Ovary (tissue), 3 donors: ENCODE measurements at regions not wholly inside any gene's neighbourhood (a gene's known extent, or its start where the extent isn't known, plus 50 kb on each side); places are given as distances from the start of the nearest gene placed in this dataset.

Experiments
- CTCF ChIP-seq, 3 donors: fragments of 450-650 bp in 2 of 3; fragments of 200-600 bp in 1 of 3; IDR thresholded peaks; one replicate each; pipeline versions ENCODE4 v1.5.1 to v1.8.0; 2016 to 2022; ENCODE audit warnings: antibody characterized with exemption in 3 of 3, mild to moderate bottlenecking in 1 of 3
- EP300 ChIP-seq: sonication (generic); formaldehyde crosslinking; IDR thresholded peaks from one replicate; pipeline ENCODE4 v1.6.1; 2017; ENCODE audit warnings: antibody characterized with exemption
- donor health status: DM: no; HTN: no; CAD: no.

- TF ChIP-seq EP300 (no peak), CTCF (IDR thresholded peaks at IDR 0.05) (no peak)
Observed at GRCh38 chr12:60144395-60144794, 548.6 kb downstream of the SLC16A7 start.
